ENCODE measurements at regions not wholly inside any gene's neighbourhood (a gene's known extent, or its start where the extent isn't known, plus 50 kb on each side); places are given as distances from the start of the nearest gene placed in this dataset.

GRCh38 chr11:23765682-23766252 is 731.1 kb upstream of the LUZP2 start:
- TF ChIP-seq CTCF (IDR thresholded peaks at IDR 0.05) (no peak), POLR2AphosphoS5 (IDR thresholded peaks at IDR 0.05) (no peak)

Measured in suprapubic skin (tissue), 3 donors.